Sigmoid colon (tissue), 4 donors: ENCODE measurements at regions not wholly inside any gene's neighbourhood (a gene's known extent, or its start where the extent isn't known, plus 50 kb on each side); places are given as distances from the start of the nearest gene placed in this dataset.

Experiments
- EP300 ChIP-seq, 4 donors: sonication (generic); formaldehyde crosslinking; IDR thresholded peaks; one replicate each; pipeline ENCODE4 v1.6.1; 2017; ENCODE audit warnings: antibody characterized with exemption in 4 of 4
- TF ChIP-seq, protein P1 (sequence below), 4 experiments: fragments of 450-650 bp in 3 of 4; fragments of 200-600 bp in 1 of 4; IDR thresholded peaks; one replicate each; pipeline ENCODE4 v1.5.1; 2016 to 2019; ENCODE audit warnings: antibody characterized with exemption in 4 of 4, mild to moderate bottlenecking in 3 of 4, moderate library complexity in 2 of 4

DNA sequence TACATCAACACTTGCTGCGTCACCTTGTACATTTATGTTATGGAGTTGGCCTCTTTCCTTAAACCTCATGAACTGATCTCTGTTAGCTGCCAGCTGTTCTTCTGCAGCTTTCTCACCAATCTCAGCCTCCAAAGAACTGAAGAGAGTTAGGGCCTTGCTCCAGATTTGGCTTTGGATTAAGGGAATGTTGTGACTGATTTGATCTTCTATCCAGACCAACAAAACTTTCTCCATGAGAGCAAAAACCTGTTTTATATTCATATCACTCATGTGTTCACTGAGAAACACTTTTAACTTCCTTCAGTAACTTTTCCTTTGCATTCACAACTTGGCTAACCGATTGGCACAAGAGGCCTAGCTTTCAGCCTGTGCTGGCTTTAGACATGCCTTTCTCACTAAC, 1156.0 kb upstream of the CADM2 start:
- TF ChIP-seq EP300 (IDR thresholded peaks at IDR 0.05): no peak
- TF ChIP-seq, protein P1, sequence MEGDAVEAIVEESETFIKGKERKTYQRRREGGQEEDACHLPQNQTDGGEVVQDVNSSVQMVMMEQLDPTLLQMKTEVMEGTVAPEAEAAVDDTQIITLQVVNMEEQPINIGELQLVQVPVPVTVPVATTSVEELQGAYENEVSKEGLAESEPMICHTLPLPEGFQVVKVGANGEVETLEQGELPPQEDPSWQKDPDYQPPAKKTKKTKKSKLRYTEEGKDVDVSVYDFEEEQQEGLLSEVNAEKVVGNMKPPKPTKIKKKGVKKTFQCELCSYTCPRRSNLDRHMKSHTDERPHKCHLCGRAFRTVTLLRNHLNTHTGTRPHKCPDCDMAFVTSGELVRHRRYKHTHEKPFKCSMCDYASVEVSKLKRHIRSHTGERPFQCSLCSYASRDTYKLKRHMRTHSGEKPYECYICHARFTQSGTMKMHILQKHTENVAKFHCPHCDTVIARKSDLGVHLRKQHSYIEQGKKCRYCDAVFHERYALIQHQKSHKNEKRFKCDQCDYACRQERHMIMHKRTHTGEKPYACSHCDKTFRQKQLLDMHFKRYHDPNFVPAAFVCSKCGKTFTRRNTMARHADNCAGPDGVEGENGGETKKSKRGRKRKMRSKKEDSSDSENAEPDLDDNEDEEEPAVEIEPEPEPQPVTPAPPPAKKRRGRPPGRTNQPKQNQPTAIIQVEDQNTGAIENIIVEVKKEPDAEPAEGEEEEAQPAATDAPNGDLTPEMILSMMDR (IDR thresholded peaks at IDR 0.05): no peak
